GM19438 (cell line): ENCODE measurements at regions not wholly inside any gene's neighbourhood (a gene's known extent, or its start where the extent isn't known, plus 50 kb on each side); places are given as distances from the start of the nearest gene placed in this dataset.
"Not testable (repeated sequence)": the region's sequence is repeated elsewhere in the genome, so short reads cannot be mapped to it uniquely, and the experiment has no call there.

Source experiments
- ATAC-seq: cut with Tn5 transposase; IDR thresholded peaks from one replicate; pipeline ENCODE4 v1.9.1; 2021; ENCODE audit warnings: low read depth; ENCODE audit not compliant: unreplicated experiment

- no peak for ATAC-seq
Measured at GRCh38 chr20:12067686-12068085, 150.0 kb downstream of the BTBD3 start.

GRCh38 chr20:12068121-12068520 lies 150.4 kb downstream of the BTBD3 start:
- ATAC-seq, result no peak

GRCh38 chr20:12069181-12069580 lies 151.5 kb downstream of the BTBD3 start:
- no peak for ATAC-seq

DNA sequence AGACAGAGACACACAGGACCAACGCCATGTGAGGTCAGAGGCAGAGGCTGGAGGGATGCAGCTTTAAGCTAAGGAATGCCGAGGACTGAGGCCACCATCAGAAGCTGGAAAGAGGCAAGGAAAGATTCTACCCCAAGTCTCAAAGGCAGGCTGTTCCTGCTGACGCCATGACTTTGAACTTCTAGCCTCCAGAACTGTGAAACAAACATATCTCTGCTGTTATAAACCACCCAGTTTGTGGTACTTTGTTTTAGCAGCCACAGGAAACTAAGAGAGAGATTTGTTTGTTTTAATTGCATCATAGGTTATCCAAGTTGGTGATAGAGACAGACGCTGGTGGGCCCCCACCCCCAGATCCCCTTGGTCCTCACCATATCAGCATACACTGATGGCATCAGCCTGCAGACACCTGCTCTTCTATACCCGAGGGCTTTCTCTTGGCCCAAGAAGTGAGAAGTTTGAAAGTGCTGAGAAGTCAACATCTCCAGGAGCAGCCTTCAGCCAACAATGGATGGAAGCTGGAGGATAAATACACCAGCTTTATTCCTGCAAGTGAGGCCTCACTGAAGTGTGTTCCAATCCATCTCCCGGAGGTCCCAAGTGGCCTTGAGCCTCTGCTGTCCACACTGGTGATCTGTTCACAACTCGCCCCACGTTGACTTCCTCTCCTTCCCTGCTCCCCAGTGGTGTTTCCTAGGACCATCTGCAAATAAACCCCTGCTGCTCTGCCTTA lies 154.7 kb downstream of the BTBD3 start:
- no peak for ATAC-seq

GRCh38 chr20:12072954-12073264 lies 155.2 kb downstream of the BTBD3 start:
- no peak for ATAC-seq

DNA sequence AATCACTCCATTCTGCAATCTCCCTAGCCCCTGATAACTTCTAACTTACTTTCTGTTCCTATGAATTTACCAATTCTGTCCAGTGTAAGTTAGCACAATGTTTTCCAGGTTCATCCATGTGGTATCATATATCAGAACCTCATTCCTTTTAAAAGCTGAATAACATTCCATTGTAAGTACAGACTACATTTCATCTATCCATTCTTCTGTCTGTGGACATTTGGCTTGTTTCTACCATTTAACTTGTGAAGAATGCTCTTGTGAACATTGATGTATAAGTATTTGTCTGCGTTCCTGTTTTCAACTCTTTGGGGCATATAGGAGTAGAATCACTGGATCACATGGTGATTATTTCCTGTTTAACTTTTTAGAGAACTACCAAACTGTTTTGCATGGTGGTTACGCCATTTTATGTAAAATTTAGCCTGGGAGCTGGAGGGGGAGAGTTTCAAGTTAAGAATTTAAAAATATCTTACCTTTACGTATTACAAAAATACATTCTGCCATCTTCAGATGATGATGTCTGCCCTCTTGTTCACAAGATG lies 156.5 kb downstream of the BTBD3 start:
- no peak for ATAC-seq

- ATAC-seq, result no peak
Measured at GRCh38 chr20:12076200-12076599, 158.5 kb downstream of the BTBD3 start.

GRCh38 chr20:12077875-12078274 lies 160.2 kb downstream of the BTBD3 start:
- no peak for ATAC-seq

- no peak for ATAC-seq
Measured at GRCh38 chr20:12079490-12079889, 161.8 kb downstream of the BTBD3 start.

DNA sequence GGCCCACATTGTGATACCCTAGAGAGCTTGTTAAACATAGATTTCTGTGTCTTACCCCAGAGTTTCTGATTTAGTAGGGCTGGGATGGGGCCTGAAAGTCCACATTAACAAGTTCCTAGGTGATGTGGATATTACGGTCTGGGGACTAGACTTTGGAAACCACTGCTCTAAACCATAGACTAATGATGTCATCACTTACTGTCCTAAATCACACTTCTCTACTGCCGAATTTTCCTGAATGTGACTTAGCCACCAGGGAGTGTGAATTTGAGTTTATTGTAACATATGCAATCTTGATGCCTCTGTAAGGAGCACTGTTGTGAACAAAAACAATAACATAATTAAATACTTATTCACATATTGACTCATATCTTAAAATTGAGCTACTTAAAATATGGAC lies 165.6 kb downstream of the BTBD3 start:
- no peak for ATAC-seq

DNA sequence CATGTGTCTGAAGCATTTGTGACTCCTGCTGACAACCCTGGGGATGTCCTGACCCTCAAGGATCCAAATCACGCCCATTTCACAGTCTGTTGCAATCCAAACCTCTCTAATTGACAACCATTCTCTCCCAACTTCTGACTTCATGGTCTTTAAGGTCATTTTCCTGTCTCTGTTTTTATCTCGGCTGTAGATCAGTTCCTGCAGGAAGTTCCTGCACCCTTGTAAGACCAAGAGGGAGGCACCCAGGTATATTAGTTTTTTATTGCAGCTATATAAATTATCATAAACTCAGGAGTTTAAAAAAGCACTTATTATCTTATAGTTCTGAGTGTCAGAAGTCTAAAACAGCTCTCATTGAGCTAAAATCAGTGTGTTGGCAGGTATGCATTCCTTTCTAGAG lies 166.8 kb downstream of the BTBD3 start:
- no peak for ATAC-seq

DNA sequence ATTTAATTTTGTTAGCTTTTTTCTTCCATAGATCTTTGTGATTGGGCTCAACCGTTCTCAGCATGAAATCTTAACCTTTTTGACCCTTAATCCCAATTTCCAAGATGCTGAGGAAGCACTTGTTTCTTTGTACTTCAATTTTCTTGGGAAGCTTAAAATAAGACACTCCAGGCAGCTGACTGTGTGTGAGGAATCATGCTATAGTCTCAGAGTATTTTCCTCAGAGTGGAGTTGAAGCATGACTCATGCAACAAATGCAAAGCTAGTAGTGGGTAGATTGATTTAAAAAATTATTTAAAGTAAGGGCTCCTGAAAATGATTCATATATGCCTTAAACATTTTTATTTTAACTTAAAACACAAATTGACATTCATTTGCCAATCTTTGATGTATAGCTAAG lies 168.7 kb downstream of the BTBD3 start:
- no peak for ATAC-seq

- no peak for ATAC-seq
Measured at GRCh38 chr20:12090920-12091319, 173.2 kb downstream of the BTBD3 start.

- no peak for ATAC-seq
Measured at GRCh38 chr20:12093057-12093796, 175.5 kb downstream of the BTBD3 start.

GRCh38 chr20:12093797-12094190 lies 176.1 kb downstream of the BTBD3 start:
- not testable (repeated sequence) for ATAC-seq

GRCh38 chr20:12095180-12095920 lies 177.7 kb downstream of the BTBD3 start:
- ATAC-seq, result no peak

- ATAC-seq, result no peak
Measured at GRCh38 chr20:12098421-12098820, 180.7 kb downstream of the BTBD3 start.

DNA sequence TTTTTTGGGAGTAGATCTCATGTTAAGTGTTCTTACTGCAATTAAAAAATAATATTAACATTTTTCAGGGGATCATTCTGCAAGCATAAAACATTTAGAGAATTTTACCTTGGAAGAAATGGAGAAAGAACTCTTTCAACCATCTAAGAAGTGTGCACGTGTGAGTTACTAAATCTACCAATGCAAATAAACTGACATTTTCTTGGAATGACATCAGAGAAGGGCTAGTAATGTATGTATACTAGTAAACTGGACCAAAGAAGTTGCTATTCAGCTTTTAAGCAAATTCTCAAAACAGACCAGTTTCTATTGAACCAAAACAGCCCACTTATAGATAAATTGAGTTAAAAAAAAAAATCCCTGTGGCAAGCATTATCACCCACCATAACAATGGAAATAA lies 191.2 kb downstream of the BTBD3 start:
- ATAC-seq, result no peak

DNA sequence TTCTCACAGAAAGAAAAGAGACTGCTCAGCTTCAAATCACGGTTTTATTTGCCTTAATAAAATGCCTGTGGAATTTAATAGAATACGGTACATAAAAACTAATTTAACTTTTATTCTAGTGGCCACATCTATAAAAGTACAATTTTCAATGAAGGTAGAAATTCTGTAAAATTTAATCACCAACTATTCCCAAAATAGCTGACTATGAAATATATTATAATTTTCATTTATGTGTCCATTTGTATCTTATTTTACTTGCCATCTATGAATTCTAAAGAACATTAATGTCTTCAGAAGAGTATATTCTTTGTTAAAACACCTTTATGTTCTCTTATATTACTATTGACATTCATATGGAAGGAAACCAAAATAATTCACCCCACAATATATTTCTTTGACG lies 192.6 kb downstream of the BTBD3 start:
- ATAC-seq, result no peak

GRCh38 chr20:12110711-12111110 lies 193.0 kb downstream of the BTBD3 start:
- ATAC-seq, result no peak

- ATAC-seq, result no peak
Measured at GRCh38 chr20:12111431-12112088, 193.9 kb downstream of the BTBD3 start.
